ENCODE measurements at regions not wholly inside any gene's neighbourhood (a gene's known extent, or its start where the extent isn't known, plus 50 kb on each side); places are given as distances from the start of the nearest gene placed in this dataset.

DNA sequence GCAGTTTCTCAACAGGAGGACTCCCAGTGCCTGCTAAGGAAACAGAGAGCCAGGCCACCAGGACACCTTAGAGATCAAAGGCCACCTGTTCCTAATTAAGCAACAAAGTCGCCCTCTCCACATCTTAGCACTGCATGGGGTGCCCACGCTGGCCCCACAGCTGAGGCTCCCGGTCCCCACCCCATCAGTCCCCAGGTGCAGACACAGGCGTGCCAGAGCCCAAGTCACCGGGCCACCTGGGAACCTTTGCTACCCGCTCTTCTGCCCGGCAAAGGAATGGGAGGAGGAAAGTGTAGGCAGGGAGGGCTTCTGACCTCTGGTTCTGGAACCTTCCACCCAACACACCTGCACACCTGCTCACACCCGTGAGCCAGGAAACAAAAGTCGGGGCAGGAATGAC is 85.5 kb upstream of the PRR5 start:
- TF ChIP-seq CTCF (IDR thresholded peaks at IDR 0.05), result no peak
- no peak for TF ChIP-seq EP300 (IDR thresholded peaks at IDR 0.05; ENCODE audit: borderline replicate concordance in 1 of 2, low read depth in 1 of 2, low read length in 1 of 2)
- TF ChIP-seq RFX5 (IDR thresholded peaks at IDR 0.05; ENCODE audit: low read length), result no peak
- no peak for TF ChIP-seq FOXM1 (IDR thresholded peaks at IDR 0.05; ENCODE audit: low read depth)
- no peak for TF ChIP-seq POLR2AphosphoS5 (IDR thresholded peaks at IDR 0.05; ENCODE audit: low read depth, low read length)
- TF ChIP-seq, protein P1, sequence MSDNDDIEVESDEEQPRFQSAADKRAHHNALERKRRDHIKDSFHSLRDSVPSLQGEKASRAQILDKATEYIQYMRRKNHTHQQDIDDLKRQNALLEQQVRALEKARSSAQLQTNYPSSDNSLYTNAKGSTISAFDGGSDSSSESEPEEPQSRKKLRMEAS (IDR thresholded peaks at IDR 0.05; ENCODE audit: low read depth), result no peak
